ENCODE measurements at regions not wholly inside any gene's neighbourhood (a gene's known extent, or its start where the extent isn't known, plus 50 kb on each side); places are given as distances from the start of the nearest gene placed in this dataset.

- TF ChIP-seq CTCF (IDR thresholded peaks at IDR 0.05) (no peak), POLR2A (IDR thresholded peaks at IDR 0.05) (no peak)
These were observed 203.7 kb upstream of the TLE3 start for GRCh38 chr15:70301396-70301795.
